Activated CD8-positive, alpha-beta T cell treated with anti-CD3 and anti-CD28 coated beads, Interleukin-2, amount 10 ng/mL, durations not matched to agents 7 days and 5 days (primary cell): ENCODE measurements at regions not wholly inside any gene's neighbourhood (a gene's known extent, or its start where the extent isn't known, plus 50 kb on each side); places are given as distances from the start of the nearest gene placed in this dataset.
"Not testable (repeated sequence)": the region's sequence is repeated elsewhere in the genome, so short reads cannot be mapped to it uniquely, and the experiment has no call there.

Experiments used
- ATAC-seq: fragments of 150-1000 bp; cut with Tn5 transposase; one replicate; pipeline ENCODE4 v1.10.0; 2021; ENCODE audit warnings: moderate library complexity
- CTCF ChIA-PET: fragments of 350-600 bp; sonication (Branson Sonifier 250); formaldehyde crosslinking; loops from one replicate; lab custom pipeline; 2021; ENCODE audit warnings: antibody characterized with exemption; lab: Charles Lee
- POLR2A ChIA-PET: fragments of 350-600 bp; sonication (Branson Sonifier 250); formaldehyde crosslinking; loops from one replicate; lab custom pipeline; 2021; ENCODE audit warnings: antibody characterized with exemption; lab: Charles Lee
- DNase-seq: peaks from one replicate; pipeline ENCODE4 v3.0.0-alpha.2; 2020
- H3K27ac Mint-ChIP-seq: one replicate; pipeline ENCODE4 v1.8.0; 2021; ENCODE audit warnings: mild to moderate bottlenecking, mixed read lengths
- H3K27me3 Mint-ChIP-seq: one replicate; pipeline ENCODE4 v1.8.0; 2021; ENCODE audit warnings: low read depth, mixed read lengths
- H3K36me3 Mint-ChIP-seq: one replicate; pipeline ENCODE4 v1.8.0; 2021; ENCODE audit warnings: low read depth, mixed read lengths
- H3K4me1 Mint-ChIP-seq: one replicate; pipeline ENCODE4 v1.8.0; 2021; ENCODE audit warnings: low read depth, mixed read lengths
- H3K4me3 Mint-ChIP-seq: one replicate; pipeline ENCODE4 v1.8.0; 2021; ENCODE audit warnings: mild to moderate bottlenecking, mixed read lengths
- H3K9me3 Mint-ChIP-seq: one replicate; pipeline ENCODE4 v1.8.0; 2022; ENCODE audit warnings: mixed read lengths; ENCODE audit not compliant: insufficient read depth

DNA sequence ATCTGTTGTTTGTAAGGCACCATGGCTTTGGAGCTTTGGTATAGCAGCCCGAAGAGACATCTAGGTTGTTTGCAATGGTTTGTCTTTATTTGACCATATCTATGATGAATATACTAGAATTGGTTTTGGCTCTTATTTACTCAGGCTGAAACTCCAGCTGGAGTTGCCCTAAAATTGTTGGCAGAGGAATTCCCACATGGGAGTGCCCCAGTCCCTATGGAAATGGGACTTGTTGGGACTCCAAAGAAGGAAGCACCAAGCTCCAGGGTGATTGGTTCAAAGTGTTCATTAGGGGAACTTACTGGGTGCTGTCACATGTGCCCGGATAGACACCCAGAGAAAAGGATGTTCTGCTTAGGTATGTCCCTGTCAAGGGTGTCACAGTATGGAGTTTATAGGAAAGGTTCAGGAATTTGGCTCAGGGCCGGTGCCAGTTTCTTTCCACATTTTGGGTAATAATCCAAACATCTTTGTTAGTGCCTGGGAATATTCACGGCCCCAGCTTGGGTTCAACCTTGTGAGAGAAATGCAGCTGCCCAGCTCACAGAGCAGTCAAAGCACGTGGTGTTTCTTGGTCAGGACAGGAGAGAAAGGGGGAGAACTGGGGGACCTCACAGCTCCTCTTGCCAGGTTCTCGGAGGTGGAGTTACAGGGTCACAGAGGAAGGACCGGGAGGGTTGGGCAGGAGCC, 123.5 kb upstream of the ZSWIM2 start:
- Mint-ChIP-seq H3K27me3 (no peaks in the 10 kb centered on the region), H3K4me3 (no peak overlapping the region), H3K4me1 (no peaks in the 10 kb centered on the region), H3K36me3 (no peaks in the 10 kb centered on the region), H3K27ac (no peak overlapping the region), H3K9me3 (no peaks in the 10 kb centered on the region)
- CTCF ChIA-PET, result no interaction called here
- POLR2A ChIA-PET, result no interaction called here
- no peak for DNase-seq
- ATAC-seq, result no peak

DNA sequence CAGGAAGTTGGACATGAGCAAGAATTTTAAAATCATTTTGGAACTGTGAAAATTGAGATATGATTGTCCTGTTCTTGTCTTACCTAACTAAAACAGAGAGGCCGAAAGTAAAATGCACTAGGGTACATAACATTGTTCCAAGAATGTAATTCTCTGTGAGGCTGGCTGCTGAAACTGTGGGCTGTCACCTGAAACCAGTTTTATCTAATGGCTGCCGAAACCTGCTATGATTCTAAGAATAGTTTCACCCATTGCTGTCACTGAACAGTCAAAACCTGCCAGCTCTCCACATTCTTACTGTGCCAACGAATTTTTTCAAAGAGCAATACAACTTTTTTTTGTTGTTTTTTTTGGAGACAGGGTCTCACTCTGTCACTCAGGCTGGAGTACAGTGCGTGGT, 119.3 kb upstream of the ZSWIM2 start:
- ATAC-seq, result no peak
- H3K36me3 Mint-ChIP-seq, result no peaks in the 10 kb centered on the region
- H3K9me3 Mint-ChIP-seq, result no peaks in the 10 kb centered on the region
- H3K4me3 Mint-ChIP-seq, result no peak overlapping the region
- H3K27ac Mint-ChIP-seq, result no peak overlapping the region
- no peak for DNase-seq
- no peaks in the 10 kb centered on the region for H3K4me1 Mint-ChIP-seq
- CTCF ChIA-PET, result no interaction called here
- no peaks in the 10 kb centered on the region for H3K27me3 Mint-ChIP-seq
- POLR2A ChIA-PET, result no interaction called here

DNA sequence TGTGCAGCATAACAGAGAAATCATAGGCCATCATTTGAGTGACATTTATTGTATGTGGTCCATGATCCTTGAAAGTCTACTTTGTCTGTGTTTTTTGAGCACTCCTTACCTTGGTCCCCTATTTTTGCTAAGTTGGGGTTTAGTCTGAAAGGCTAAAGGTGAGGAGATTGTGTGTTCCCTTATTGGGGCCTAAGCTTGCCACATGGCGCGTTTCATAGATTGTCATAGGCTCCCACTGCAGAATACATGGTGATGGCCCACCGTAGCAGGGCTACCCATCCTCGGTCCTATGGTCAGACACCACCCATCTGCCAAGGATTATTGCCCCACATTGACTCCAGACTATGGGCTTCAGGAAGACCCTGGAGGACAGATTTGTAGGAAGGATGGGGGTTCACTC, 117.0 kb upstream of the ZSWIM2 start:
- Mint-ChIP-seq H3K27ac (no peak overlapping the region), H3K4me1 (no peaks in the 10 kb centered on the region), H3K4me3 (no peak overlapping the region), H3K9me3 (no peaks in the 10 kb centered on the region), H3K36me3 (no peaks in the 10 kb centered on the region), H3K27me3 (no peaks in the 10 kb centered on the region)
- DNase-seq (no peak), ATAC-seq (no peak)
- POLR2A ChIA-PET, result no interaction called here
- CTCF ChIA-PET, result no interaction called here

DNA sequence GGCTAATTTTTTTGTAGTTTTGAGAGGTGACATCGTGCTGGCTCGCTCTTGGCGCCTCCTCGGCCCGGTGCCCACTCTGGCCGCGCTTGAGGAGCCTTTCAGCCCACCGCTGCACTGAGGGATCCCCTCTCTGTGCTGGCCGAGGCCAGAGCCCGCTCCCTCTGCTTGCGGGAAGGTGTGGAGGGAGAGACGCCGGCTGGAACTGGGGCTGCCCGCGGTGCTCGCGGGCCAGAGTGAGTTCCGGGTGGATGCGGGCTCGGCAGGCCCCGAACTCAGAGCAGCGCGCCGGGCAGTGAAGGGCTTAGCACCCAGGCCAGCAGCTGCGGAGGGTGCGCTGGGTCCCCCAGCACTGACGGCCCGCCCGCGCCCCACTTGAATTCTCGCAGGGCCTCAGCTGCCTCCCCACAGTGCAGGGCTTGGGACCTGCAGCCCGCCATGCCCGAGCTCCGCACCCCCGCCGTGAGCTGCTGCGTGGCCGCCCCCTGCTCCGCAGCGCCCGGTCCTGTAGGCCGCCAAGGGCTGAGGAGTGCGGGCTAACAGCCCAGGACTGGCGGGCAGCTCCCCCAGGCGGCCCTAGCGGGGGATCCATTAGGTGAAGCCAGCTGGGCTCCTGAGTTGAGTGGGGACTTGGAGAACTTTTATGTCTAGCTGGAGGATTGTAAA, 113.2 kb upstream of the ZSWIM2 start:
- ChIA-PET CTCF (no interaction called here), POLR2A (no interaction called here)
- no peak for ATAC-seq
- DNase-seq, result no peak
- no peaks in the 10 kb centered on the region for H3K36me3 Mint-ChIP-seq
- H3K4me1 Mint-ChIP-seq, result no peaks in the 10 kb centered on the region
- H3K27ac Mint-ChIP-seq, result no peak overlapping the region
- no peaks in the 10 kb centered on the region for H3K27me3 Mint-ChIP-seq
- H3K9me3 Mint-ChIP-seq, result no peaks in the 10 kb centered on the region
- no peak overlapping the region for H3K4me3 Mint-ChIP-seq

DNA sequence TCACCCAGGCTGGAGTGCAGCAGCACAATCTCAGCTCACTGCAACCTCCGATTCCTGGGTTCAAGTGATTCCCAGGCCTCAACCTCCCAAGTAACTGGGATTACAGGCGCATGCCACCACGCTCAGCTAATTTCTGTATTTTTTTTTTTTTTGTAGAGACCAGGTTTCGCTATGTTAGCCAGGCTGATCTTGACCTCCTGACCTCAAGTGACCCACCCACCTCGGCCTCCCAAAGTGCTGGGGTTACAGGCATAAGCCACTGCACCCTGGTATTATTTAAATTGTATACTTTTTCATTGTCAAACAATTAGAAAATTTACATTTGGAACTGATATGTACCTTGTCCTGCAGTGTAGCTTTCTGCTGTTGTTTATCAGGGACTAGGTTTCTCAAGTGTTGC, 111.3 kb upstream of the ZSWIM2 start:
- H3K27ac Mint-ChIP-seq, ATAC-seq, H3K36me3 Mint-ChIP-seq, H3K4me1 Mint-ChIP-seq, DNase-seq, H3K4me3 Mint-ChIP-seq, H3K9me3 Mint-ChIP-seq, CTCF ChIA-PET, POLR2A ChIA-PET, H3K27me3 Mint-ChIP-seq: not testable (repeated sequence)

DNA sequence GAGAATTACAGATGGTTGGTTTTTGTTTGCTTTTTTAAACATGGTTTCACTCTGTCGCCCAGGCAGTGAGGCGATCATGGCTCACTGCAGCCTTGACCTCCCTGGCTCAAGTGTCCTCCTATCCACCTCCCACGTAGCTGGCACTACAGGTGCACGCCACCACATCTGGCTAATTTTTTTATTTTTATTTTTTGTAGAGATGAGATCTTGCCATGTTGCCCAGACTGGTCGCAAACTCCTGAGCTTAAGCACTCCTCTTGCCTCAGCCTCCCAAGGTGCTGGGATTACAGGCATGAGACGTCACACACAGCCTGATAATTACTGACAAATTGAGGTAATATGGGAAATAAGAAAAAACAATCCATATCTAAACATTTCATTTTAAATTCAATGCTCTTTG, 110.5 kb upstream of the ZSWIM2 start:
- no peaks in the 10 kb centered on the region for H3K27me3 Mint-ChIP-seq

DNA sequence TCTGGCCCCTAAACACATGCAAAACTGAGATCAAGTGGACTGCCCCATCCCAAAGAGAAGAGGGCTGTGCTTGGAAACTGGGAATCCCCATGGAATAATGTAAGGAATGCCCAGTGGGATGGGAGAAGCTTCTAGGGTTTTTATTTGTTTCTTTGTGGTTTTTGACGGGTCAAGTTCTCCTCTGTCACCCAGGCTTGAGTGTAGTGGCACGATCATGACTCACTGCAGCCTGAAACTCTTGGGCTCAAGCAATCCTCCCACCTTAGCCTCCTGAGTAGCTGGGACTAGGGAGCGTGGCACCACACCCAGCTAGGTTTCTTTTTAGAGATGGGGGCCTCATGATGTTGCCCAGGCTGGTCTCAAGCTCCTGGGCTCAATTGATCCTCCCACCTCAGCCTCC, 101.7 kb upstream of the ZSWIM2 start:
- Mint-ChIP-seq H3K9me3 (no peaks in the 10 kb centered on the region), H3K27me3 (no peaks in the 10 kb centered on the region), H3K27ac (no peak overlapping the region), H3K4me3 (no peak overlapping the region), H3K36me3 (no peaks in the 10 kb centered on the region), H3K4me1 (no peaks in the 10 kb centered on the region)
- CTCF ChIA-PET, result no interaction called here
- DNase-seq, result no peak
- POLR2A ChIA-PET, result no interaction called here
- ATAC-seq, result no peak

More for the DNA sequence above, 110.5 kb upstream of the ZSWIM2 start:
- no peaks in the 10 kb centered on the region for H3K36me3 Mint-ChIP-seq
- H3K27ac Mint-ChIP-seq, result no peak overlapping the region
- POLR2A ChIA-PET, result interaction anchor here (0.6 kb wide), 1 partner anchor 1045 kb away, joined by 3 read pairs; no protein-coding TSS in a partner anchor
- H3K4me3 Mint-ChIP-seq, result no peak overlapping the region
- no peaks in the 10 kb centered on the region for H3K9me3 Mint-ChIP-seq
- no peak for ATAC-seq
- no peak for DNase-seq
- no peaks in the 10 kb centered on the region for H3K4me1 Mint-ChIP-seq
- CTCF ChIA-PET, result no interaction called here

DNA sequence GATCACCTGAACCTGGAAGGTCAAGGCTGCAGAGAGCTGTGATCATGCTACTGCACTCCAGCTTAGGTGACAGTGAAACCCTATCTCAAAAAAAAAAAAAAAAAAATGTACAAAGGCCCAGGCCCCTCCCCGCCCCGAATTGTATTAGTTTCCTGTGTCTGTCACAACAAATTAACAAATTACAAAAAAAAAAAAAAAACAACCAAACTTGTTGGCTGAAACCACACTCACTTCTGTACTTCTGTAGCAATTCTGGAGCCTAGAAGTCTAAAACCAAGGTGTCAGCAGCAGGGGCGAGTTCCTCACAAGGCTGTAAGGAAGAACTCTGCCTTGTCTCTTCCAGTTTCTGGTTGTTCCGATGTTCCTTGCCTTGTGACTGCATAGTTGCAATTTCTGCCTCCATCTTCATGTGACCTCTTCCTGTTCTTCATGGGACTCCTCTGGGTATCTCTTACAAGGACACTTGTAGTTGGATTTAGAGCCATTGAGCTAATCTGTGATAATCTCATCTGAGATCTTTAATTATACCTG, 100.8 kb upstream of the ZSWIM2 start:
- POLR2A ChIA-PET, result no interaction called here
- H3K4me3 Mint-ChIP-seq, result no peak overlapping the region

DNA sequence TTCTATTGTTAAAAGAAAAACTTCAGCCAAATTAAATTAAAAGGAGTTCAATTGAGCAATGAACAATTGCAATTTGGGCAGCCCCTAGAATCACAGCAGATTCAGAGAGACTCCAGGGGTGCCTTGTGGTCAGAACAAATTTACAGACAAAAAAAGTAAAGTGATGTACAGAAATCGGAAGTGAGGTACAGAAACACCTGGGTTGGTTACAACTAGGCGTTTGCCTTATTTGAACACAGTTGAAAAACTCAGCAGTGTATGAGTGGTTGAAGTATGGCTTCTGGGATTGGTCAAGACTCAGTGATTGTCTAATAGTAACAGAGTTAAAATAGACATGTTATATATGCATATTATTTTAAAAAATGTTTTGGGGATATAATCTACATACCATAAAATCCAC, 98.5 kb upstream of the ZSWIM2 start:
- CTCF ChIA-PET, result no interaction called here
- no peak for ATAC-seq
- DNase-seq, result no peak

More for the DNA sequence above, 100.8 kb upstream of the ZSWIM2 start:
- H3K4me1 Mint-ChIP-seq, result no peaks in the 10 kb centered on the region
- no peaks in the 10 kb centered on the region for H3K36me3 Mint-ChIP-seq
- no peaks in the 10 kb centered on the region for H3K9me3 Mint-ChIP-seq
- CTCF ChIA-PET, result interaction anchor here (0.6 kb wide), 1 partner anchor 486 kb away, joined by 3 read pairs; no protein-coding TSS in a partner anchor
- H3K27me3 Mint-ChIP-seq, result no peaks in the 10 kb centered on the region
- H3K27ac Mint-ChIP-seq, result no peak overlapping the region
- ATAC-seq (no peak), DNase-seq (no peak)

DNA sequence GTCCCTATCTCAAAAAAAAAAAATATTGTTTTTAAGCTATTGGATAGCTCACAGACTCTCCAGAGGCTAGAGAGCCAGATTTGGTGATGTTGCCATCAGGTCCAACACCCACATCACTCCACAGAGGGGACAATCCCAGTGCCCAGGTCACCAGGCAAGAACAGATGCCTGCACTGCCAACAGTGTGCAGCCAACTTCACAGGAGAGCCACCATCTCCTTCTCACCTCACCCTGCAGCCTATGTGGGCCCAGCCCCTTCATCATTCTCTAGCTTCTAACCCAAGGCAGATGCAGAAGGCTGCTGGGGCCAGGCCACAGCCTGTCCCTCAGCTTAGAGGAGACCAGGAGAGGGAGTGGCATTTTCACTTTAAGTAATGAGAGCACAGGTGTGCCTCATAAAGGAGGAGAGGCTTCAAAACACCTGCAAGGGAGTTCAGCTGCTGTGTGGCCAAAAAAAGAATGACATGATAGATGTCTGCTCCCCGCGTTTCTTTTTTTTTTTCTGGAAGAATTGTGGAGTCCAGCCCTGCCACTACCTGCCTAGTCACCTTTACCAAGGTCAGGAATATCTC, 98.0 kb upstream of the ZSWIM2 start:
- CTCF ChIA-PET, result no interaction called here
- Mint-ChIP-seq H3K27ac (no peak overlapping the region), H3K4me3 (no peak overlapping the region), H3K27me3 (no peaks in the 10 kb centered on the region), H3K36me3 (no peaks in the 10 kb centered on the region), H3K9me3 (no peaks in the 10 kb centered on the region), H3K4me1 (no peaks in the 10 kb centered on the region)
- DNase-seq (no peak), ATAC-seq (no peak)
- POLR2A ChIA-PET, result no interaction called here

More for the DNA sequence above, 98.5 kb upstream of the ZSWIM2 start:
- Mint-ChIP-seq H3K27ac (no peak overlapping the region), H3K9me3 (no peaks in the 10 kb centered on the region), H3K4me3 (no peak overlapping the region), H3K27me3 (no peaks in the 10 kb centered on the region), H3K4me1 (no peaks in the 10 kb centered on the region), H3K36me3 (no peaks in the 10 kb centered on the region)
- POLR2A ChIA-PET, result no interaction called here

DNA sequence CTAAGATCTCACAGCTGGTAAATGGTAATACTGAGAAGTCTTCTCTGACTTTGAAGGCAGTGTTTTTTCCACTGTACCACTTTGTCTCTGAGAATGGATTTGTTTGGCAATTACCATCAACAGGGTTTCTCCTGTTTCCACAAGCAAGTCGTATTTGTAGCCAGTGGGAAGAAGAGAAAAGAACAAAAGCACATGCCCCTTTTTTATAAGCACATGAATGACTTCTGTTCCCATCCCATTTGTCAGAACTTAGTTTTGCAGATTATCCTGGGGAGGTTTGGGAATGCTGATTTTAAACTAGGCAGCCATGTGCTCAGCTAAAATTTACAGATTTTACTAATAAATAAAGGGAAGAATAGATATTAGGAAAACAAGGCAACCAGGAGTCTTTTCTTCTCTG, 92.9 kb upstream of the ZSWIM2 start:
- no peak for ATAC-seq
- POLR2A ChIA-PET, result no interaction called here
- no peaks in the 10 kb centered on the region for H3K36me3 Mint-ChIP-seq
- no peak overlapping the region for H3K4me3 Mint-ChIP-seq
- no peaks in the 10 kb centered on the region for H3K4me1 Mint-ChIP-seq
- CTCF ChIA-PET, result no interaction called here
- no peaks in the 10 kb centered on the region for H3K27me3 Mint-ChIP-seq
- DNase-seq, result no peak
- no peaks in the 10 kb centered on the region for H3K9me3 Mint-ChIP-seq
- no peak overlapping the region for H3K27ac Mint-ChIP-seq

DNA sequence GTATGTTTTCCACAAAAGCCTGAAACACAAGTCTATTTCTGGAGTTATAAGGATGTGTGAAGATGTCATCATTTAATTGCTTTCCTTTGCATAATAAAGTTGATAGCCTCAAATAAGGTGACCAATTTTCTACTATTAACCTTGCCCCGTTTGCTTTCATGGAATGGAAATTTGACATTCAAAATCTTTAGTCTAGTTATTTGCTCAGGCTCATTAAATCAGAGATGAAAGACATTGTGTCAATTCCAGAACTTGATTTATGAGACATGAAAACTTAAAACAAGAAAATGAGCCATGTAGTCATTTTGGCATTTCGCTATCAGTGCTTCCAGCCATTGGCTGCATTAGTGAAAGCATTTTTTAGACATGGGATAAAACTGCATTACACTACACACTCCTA, 91.5 kb upstream of the ZSWIM2 start:
- H3K4me3 Mint-ChIP-seq, result no peak overlapping the region
- POLR2A ChIA-PET, result no interaction called here

More for the DNA sequence above, 91.5 kb upstream of the ZSWIM2 start:
- H3K36me3 Mint-ChIP-seq, result no peaks in the 10 kb centered on the region
- CTCF ChIA-PET, result no interaction called here
- H3K9me3 Mint-ChIP-seq, result no peaks in the 10 kb centered on the region
- no peak for DNase-seq
- no peaks in the 10 kb centered on the region for H3K4me1 Mint-ChIP-seq
- no peaks in the 10 kb centered on the region for H3K27me3 Mint-ChIP-seq
- no peak for ATAC-seq
- H3K27ac Mint-ChIP-seq, result no peak overlapping the region
